Stimulated activated CD8-positive, alpha-beta memory T cell treated with anti-CD3 and anti-CD28 coated beads, Interleukin-2, amount 100 ng/mL, for 48 hours (primary cell): ENCODE measurements at regions not wholly inside any gene's neighbourhood (a gene's known extent, or its start where the extent isn't known, plus 50 kb on each side); places are given as distances from the start of the nearest gene placed in this dataset.
"Not testable (repeated sequence)": the region's sequence is repeated elsewhere in the genome, so short reads cannot be mapped to it uniquely, and the experiment has no call there.

ENCODE experiments used
- DNase-seq, 2 donors: peaks; one replicate each; pipeline ENCODE4 v3.0.0-alpha.2; 2020; ENCODE audit warnings: low read depth in 2 of 2

DNA sequence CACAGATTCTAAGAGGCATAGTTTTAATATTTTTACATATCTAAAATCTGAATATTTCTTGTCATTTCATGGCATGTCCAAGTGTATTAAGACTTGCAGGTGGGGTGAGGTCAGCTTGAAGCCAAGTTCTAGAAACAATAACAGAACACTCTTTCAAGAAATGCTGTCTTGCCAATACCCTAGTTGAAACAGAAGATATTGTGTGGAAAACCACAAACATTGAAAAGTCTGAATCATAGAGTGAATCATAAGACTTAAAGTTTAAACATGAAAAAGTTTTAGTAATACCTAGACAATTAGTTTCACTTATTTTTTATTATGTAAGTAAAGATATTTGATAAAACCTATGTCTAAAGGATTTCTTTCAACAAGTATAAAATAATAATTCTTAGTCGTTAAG is 191.5 kb upstream of the CAND1 start:
- DNase-seq = no peak

DNA sequence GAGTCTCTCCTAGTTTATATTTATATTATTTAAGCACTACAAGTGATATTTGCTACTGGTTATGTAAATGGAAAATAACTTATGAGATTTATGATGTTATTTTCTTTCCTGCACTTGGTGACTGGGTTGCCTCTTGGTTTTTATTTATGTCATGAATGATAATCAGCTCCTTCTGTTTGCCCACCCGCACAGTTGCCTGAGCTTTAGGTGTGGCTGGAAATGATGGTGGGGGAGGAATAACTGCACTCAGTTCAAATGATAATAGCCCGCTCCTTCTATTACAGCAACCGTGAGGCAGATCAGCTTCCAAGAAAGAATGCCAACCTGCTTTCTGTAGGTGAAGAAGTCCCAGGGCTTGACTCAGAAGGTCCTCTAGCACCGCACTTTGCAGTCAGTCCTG is 190.2 kb upstream of the CAND1 start:
- no peak for DNase-seq

DNA sequence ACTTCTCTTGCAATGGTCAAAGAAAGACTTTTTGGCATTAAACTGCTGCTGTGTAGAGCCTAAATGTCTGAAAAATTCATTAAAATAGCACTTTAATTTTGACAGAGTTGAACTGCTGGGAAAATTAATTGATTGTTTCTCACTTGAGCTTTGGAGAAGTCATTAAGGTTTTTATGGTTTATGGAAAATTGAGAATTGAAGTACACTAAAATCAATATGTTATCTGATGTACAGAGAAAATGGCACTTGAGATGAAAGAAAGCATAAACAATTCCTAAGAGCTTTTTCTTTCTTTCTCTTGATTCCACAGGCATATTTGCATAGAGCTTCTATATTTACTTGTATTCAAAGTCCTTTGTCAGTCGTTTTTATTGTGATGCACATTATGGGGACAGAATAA is 188.5 kb upstream of the CAND1 start:
- DNase-seq = no peak

DNA sequence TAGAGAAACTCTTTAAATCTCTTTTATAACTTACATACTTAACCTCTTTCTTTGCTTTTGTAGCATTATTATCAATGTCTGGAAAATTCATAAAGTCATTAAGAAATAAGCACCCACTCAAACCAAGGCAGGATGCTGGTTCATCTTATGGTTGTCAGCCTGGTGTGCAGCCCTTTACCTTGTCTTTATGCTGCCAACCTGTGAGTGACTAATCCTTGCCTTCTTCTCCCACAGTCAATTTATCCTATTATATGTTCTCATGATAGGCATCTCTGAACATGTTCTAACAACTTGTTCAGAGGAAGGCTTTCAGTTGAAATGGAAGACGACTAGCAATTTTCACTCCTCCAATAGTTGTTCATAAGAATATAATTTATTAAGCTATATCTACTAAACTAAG is 186.9 kb upstream of the CAND1 start:
- no peak for DNase-seq

DNA sequence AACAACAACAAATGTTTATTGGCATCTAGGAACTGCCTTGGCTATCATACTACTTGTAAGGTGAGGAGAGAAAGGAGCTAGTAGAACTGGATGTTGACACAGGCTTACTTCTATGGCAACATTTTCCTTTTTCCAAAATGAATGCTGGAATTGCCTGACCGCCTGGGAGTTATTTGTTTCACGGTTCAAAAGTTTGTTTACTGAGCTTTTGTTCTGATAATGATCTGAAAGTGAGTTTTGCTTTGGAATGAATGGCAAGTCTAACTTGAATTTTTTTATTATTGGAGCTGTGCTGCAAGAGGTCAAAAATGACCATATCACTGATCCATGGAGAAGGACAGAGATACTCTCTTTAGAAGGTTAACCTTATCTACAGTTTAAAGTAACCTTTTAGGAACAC is 183.5 kb upstream of the CAND1 start:
- DNase-seq = no peak

DNA sequence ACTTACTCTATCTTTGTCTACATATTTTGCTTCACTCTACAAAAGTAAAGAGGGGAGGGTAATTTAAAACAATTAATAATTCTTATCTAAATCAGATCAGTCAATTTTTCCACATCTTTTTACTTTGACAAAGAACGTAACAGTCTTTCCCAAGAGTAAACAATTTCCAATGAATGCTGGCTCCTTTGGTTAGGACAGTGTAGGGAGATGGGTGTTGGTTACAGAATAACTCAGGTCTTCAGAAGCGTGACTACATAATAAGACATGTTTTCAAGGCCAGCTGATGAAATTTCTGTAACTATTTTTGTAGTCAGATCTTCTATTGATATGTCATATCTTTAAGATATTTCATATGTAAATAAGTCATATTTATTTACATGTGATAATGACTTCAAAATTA is 183.0 kb upstream of the CAND1 start:
- no peak for DNase-seq

DNA sequence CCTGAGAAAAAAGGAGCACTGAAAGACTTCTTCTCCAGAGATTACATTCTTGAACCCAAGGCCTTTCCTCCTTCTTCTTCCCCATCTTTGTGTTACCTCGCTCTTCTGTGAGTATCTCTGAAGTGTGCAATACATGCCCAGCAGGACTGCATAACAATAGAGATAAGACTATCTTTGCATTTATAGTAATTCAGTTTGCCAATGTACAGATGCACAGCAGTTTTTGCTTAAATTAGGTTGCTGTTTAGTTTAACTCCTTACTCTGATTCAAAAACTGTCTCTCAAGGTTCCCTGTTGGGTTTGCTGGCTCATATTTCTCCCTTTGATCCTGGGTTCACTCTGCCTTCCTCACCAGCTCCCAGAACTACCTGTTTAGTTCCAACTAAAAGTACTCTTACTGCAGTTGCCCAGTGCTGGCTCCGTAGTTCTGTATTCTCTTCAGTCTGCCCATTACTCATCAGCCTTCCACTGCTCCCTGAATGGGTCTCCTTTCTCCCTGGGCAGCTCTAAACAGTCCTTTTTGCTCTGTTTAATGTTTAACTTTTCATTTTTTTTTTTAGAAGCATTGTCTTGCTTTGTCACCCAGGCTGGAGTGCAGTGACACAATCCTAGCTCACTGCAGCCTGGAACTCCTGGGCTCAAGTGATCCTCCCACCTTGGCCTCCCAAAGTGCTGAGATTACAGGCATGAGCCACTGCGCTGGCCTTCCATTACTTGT is 180.6 kb upstream of the CAND1 start:
- DNase-seq = no peak

DNA sequence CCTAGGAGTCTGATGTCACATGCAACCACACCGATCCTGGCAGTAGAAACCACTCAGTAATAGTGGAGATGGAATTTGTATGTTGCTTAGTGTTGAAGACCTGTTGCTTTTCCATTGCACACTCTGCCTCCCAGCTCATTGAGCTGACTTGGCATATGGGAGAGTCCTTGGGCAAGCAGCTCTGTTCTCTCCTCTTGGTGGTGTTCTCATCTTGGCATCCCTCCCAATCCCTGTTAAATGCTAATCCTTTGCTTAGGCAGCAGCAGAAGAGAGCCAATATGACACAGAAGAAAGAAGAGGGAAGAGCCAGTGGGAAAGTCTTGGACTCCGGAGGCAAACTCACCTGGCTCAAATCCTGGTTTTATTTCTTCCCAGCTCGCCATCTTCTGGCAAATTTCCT is 178.0 kb upstream of the CAND1 start:
- DNase-seq = no peak

DNA sequence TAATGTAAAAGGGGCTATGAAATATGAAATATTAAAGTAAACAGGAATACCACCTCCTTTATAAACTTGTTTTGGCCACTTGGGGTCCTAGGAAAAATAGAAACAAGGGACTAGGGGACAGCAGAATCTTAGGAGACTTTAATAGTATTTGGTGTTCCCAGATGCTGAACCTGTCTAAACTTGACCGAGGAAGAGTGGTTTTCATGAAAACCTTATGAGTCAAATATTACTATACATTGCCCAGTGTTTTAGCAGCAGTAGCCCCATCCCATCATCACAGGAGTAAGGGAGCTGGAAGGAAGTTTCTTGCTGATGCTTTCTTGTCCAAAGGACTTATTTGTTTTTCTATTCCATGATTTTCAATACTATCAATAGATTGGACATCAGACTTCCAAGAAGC is 177.5 kb upstream of the CAND1 start:
- DNase-seq = no peak

DNA sequence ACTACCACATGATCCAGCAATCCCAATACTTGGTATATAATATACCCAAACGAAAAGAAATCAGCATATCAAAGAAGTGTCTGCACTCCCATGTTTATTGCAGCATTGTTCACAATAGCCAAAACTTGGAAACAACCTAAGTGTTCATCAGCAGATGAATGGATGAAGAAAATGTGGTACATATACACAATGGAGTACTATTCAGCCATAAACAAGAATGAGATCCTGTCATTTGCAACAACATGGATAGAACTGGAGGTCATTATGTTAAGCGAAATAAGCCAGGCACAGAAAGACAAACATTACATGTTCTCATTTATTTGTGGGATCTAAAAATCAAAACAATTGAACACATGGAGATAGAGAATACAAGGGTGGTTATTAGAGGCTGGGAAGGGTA is 176.2 kb upstream of the CAND1 start:
- not testable (repeated sequence) for DNase-seq

DNA sequence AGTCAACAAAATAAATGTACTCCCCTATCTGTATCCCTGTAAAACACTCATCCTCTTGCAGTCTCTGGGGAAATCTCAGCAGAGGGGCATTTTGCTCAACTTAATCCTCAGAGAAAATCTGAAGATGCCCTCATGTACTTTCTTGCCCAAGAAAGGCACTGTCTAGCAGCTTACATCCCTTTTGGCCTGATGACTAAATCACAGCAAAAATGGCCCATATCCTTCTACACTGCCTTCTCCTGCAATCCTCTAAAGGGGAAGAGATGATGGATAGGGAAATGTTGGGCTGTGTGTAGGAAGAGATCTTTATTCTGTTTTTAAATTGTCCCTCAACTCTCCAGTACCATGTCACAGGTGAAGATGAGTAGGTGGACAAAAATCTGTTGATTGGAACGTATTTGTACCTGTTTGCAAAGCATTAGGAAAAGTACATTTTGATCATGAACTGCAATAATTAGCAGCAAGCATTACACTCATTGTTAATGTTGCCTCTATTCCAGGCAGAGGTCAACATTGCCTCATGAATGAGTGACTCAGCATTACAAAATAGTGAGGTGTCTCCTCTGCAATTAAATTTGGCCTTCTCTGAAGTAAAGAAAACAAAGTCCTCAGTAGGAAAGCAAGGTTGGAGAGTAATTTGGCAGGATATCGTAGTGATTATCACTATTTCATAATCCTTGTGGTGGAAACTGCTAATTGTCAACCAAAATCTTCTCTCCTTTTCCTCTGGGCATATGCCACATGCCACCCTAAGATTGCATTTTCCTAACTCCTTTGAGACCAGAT is 172.4 kb upstream of the CAND1 start:
- DNase-seq = no peak

DNA sequence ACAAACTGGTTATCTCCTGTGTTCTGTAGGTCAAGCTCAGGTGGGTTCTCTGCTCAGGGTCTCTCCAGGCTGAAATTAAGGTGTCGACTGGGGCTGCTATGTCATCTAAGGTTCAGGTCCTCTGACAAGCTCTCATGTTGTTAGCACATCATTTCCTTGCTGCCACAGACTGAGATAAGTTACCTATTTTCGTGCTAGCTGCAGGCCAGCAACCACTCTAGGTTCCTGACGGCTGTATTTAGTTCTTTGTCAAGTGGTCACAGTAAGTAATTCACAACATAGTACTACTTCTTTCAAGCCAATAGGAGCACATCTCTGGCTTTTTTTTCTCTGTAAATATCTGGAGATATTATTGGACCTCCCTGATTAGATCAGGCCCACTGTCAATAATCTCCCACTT is 169.3 kb upstream of the CAND1 start:
- no peak for DNase-seq

DNA sequence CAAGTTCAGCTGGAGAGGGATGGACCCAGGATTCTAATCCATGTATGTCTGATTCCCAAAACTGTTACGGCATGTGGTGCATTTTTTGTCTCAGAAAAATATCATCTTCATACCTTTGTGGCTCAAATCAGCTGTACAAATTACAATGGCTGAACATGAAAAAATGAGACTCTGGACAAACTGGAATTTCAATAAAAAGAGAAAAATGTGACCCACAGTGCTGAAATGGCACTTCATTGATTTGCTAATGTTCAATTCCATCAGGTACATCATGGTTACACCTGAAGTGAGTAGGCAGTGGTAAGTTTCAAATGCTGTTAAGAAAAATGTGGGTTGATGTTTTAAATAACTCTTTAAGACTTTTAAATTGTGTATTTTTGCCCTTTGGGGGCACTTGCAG is 165.6 kb upstream of the CAND1 start:
- no peak for DNase-seq

DNA sequence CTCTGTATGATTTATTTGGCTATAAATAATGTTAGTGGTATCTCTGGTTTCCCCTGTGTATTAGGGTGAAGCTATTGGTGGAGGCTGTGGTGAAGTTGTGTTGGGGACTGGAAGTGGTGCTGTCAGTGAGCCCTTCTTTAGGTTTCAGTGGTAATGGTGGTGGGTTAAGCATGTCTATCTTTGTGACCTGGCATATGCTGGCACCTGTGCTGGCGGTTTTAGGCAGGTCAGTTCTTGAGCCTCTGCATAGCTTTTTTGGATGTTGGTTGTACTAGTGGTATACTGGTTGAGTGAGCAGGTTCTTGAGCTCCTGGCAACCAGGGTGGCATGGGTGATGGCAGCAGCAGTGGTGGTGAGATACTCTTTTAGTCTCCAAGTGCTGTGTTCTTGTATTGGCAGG is 161.9 kb upstream of the CAND1 start:
- DNase-seq = no peak

DNA sequence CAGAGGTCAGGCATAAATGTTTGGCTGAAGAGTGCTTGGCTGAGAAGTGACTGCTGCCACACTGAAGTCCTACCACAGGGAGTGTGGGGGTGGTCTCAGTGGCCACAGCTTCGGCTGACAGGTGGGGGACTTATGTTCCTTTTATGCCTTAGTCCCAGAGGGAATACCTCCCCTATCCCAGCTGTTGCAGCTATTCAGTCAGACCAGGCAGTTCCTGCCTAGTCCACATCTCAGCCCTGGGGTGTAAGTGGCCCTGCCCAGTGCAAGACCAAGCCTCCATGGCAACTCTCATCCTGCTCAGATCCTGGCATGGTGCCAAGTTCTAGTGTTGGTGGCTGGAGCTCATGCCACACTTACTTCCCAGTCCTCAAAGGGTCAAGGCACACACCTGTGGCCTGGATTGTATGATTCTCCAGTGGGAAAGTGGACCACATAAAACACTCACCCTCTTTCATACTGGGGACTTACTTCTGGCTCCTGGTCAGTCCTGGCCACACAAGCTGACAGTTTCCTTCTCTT is 161.3 kb upstream of the CAND1 start:
- no peak for DNase-seq

DNA sequence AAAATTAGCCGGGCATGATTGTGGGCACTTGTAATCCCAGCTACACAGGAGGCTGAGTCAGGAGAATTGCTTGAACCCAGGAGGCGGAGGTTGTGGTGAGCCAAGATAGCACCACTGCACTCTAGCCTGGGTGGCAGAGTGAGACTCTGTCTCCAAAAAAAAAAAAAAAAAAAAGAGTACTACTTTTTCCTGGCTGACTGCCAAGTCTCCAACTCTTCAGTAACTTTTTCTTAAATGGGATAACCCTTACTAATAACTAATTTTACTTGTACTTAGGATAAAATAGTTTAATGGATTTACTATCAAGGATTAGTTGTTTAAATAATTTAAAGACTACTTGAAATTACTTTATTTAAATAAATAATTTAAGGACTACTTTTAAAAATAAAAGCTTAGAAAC is 158.8 kb upstream of the CAND1 start:
- not testable (repeated sequence) for DNase-seq

DNA sequence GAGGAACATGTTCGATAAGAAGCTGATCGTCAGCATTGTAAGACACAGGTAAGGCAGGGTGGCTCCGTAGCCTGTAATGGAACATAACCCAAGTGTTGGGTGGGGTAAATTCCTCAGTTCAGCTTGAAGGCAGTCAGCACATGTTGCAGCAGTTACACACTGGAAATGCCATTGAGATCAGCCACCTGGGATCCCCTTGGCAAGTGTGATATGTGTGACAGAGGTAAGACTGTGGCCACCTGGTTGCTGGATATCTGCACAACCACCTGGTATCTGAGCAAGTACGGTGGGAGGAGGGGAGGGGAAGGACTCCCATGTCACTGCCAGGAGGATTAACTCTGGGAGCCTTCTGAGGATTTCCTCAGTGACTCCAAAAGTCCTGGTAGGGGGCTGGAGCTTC is 158.0 kb upstream of the CAND1 start:
- no peak for DNase-seq

DNA sequence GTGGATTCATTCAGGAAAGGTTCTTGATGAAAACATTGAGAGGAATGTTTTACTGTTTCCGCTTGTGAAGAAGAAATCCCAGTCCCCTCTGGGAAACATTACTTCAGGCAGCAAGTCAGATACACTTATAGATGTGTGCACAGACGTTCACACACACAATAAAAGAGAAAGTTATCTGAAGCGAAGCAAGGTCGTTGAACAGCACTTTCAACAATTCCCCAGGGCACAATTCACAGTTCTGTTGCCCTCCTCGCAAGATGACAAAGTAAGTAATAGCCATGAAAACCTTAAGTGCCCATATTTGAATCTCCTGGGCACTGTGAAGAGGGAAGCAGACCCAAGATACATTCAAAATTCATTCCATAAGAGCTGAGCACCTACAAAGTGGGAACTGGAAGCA is 156.6 kb upstream of the CAND1 start:
- no peak for DNase-seq

DNA sequence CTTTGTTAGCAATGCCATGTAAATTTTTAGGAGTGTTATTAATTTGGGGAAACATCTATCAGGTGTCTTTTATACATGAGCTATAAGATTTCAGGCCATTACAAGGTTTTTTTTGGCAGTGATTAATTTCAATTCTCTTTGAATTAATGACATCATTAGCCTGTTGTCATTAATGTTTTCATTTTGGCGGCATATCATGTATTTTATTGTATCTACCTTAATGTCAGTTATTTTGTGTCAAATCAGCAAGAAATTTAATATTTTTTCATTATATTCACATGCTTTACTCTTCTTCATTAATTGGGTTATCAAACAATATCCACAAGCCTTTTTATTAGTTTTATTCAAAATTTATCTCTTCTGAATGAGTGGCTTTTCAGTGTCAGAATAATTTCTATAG is 153.0 kb upstream of the CAND1 start:
- DNase-seq = no peak

DNA sequence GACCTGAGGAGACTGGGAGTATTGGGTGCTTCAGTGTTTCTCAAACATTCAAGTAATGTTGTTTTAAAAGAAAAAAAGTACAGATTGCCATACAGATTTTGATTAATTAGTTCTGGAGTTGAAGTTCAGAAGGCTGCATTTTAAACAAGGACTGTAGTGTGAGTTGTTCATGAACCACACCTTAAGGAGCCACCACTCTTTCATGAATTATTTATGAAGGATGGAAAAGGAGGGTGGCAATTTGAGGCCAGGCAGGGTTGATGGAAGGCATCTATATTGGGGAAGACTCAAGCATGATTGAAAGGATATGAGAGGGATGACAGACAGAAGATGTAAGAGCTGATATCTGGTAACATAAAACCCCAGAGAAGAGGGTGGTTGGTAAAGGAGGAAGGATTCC is 146.6 kb upstream of the CAND1 start:
- DNase-seq = no peak

DNA sequence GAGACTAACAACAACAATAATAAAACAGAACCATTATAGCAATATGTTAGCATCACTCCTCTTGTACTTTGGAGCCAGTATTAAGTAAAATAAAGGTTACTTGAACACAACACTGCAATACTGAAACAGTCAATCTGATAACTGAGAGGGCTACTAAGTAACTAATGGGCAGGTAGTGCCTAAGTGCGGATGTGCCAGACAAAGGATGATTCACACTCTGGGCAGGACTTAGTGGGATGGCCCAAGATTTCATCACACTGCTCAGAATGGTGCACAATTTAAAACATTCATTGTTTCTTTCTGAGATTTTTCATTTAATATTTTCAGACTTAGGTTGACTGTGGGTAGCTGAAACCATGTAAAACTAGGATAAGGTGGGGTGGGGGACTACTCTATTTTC is 131.9 kb upstream of the CAND1 start:
- DNase-seq = no peak

DNA sequence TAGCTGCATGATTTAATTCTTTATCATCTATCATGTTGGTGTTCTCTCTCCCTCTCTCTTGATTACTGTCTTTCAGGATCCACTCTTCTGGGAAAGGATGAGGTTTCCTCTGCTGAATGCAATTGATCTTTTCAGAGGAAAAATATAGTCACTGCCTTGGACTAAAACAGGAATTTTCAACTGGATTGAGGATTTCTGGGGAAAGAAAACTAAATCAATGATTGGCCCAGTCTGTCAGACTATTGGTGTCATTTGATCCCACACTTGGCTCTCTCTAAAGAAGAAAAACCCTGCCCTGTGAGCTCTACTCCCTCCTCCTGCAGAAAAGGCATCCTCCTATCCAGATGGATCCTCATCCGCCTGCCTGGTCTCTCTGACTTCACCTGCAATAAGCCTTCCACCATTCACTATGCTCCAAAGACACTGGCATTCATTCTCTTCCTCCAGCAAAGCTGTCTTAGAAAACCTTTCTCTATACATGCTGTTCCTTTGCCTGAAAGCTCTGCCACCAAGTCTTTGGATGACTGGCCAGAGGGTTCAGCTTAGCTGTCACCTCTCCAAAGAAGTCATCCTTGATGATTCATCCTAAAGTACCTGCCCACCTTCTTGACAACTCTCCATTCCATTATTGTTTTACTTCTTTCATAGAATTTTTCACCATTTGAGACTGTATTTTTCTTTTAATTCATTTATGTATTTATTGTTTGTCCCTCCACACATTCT is 127.7 kb upstream of the CAND1 start:
- DNase-seq = no peak

DNA sequence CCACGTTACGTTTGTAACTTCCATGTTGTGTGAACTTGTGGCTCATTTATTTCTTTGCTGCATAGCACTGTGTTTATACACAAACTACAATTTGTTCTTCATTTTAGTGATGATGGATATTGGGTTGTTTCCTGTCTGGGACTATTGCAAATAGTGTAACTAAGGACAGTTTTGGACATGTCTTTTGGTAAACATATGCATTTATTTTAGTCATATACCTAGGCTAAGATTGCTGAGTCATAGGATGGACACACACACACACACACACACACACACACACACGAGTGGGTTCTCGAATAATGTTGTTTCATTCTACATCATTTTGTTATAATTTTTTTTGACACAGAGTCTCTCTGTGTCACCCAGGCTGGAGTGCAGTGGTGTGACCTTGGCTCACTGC is 123.5 kb upstream of the CAND1 start:
- DNase-seq = no peak
